Caco-2 (cell line): ENCODE measurements at regions not wholly inside any gene's neighbourhood (a gene's known extent, or its start where the extent isn't known, plus 50 kb on each side); places are given as distances from the start of the nearest gene placed in this dataset.

Experiments
- BruUV-seq: library from RNA; stranded (reverse); fragments of 400-500 nt; replicated peaks from 2 replicates; lab custom pipeline; 2021; lab: Mats Ljungman, UMichigan
- CTCF ChIA-PET: fragments of 300-600 bp; sonication (Branson Sonifier 250); formaldehyde crosslinking; loops from one replicate; lab custom pipeline; 2022; ENCODE audit warnings: antibody characterized with exemption; lab: Charles Lee
- POLR2A ChIA-PET: fragments of 300-600 bp; sonication (Branson Sonifier 250); formaldehyde crosslinking; loops from one replicate; lab custom pipeline; 2022; ENCODE audit warnings: antibody characterized with exemption; lab: Charles Lee
- DNase-seq, 2 experiments: peaks; one replicate each; pipeline versions ENCODE4 v3.0.0 to v3.0.0-alpha.2; 2020 to 2022
- H3K27me3 ChIP-seq: replicated peaks from 2 replicates; pipeline ENCODE4 v1.6.0; 2011; ENCODE audit warnings: low read length; ENCODE audit not compliant: control insufficient read depth, insufficient read depth
- H3K36me3 ChIP-seq: 2 replicates; pipeline ENCODE4 v1.5.1; 2011; ENCODE audit warnings: low read length; ENCODE audit not compliant: control insufficient read depth, insufficient read depth
- H3K4me1 ChIP-seq: fragments of 250-450 bp; sonication (Bioruptor Pico); 2 replicates; pipeline ENCODE4 v1.5.1; 2020; ENCODE audit warnings: mild to moderate bottlenecking
- H3K4me3 ChIP-seq: 2 replicates; pipeline ENCODE4 v1.5.1; 2011; ENCODE audit warnings: low read depth, mild to moderate bottlenecking, control low read depth, low read length
- H3K9me3 ChIP-seq: fragments of 250-450 bp; sonication (Bioruptor Pico); 2 replicates; pipeline ENCODE4 v1.5.1; 2020; ENCODE audit warnings: mild to moderate bottlenecking, moderate library complexity
- H3K27ac Mint-ChIP-seq: one replicate; pipeline ENCODE4 v1.8.0; 2022; ENCODE audit warnings: mixed read lengths; ENCODE audit not compliant: unreplicated experiment
- H3K27me3 Mint-ChIP-seq: one replicate; pipeline ENCODE4 v1.8.0; 2022; ENCODE audit warnings: mixed read lengths; ENCODE audit not compliant: insufficient read depth, unreplicated experiment
- H3K36me3 Mint-ChIP-seq: one replicate; pipeline ENCODE4 v1.8.0; 2022; ENCODE audit warnings: mild to moderate bottlenecking, mixed read lengths; ENCODE audit not compliant: insufficient read depth, unreplicated experiment
- H3K4me1 Mint-ChIP-seq: one replicate; pipeline ENCODE4 v1.8.0; 2022; ENCODE audit warnings: low read depth, mixed read lengths; ENCODE audit not compliant: unreplicated experiment
- H3K4me3 Mint-ChIP-seq: one replicate; pipeline ENCODE4 v1.8.0; 2022; ENCODE audit warnings: mild to moderate bottlenecking, moderate library complexity, mixed read lengths; ENCODE audit not compliant: unreplicated experiment
- H3K9me3 Mint-ChIP-seq: one replicate; pipeline ENCODE4 v1.8.0; 2022; ENCODE audit warnings: mixed read lengths; ENCODE audit not compliant: unreplicated experiment
- intact Hi-C: fragments of 100-400 bp; cut with micrococcal nuclease; formaldehyde crosslinking; loops from one replicate; pipeline ENCODE4 v1.10.0; 2022; ENCODE audit not compliant: unreplicated experiment
- TF ChIP-seq, protein P1 (sequence below), 2 experiments: fragments of 200-600 bp in 1 of 2; IDR thresholded peaks; 1 replicate in 1 of 2; 2 replicates in 1 of 2; pipeline versions ENCODE4 v1.5.1 to v1.8.0; 2011 to 2022; ENCODE audit warnings: antibody characterized with exemption in 1 of 2, control low read depth in 1 of 2, inconsistent platforms in 1 of 2, low read depth in 1 of 2, low read length in 1 of 2, mild to moderate bottlenecking in 1 of 2, moderate library complexity in 1 of 2; ENCODE audit not compliant: insufficient read depth in 1 of 2, severe bottlenecking in 1 of 2, unreplicated experiment in 1 of 2

DNA sequence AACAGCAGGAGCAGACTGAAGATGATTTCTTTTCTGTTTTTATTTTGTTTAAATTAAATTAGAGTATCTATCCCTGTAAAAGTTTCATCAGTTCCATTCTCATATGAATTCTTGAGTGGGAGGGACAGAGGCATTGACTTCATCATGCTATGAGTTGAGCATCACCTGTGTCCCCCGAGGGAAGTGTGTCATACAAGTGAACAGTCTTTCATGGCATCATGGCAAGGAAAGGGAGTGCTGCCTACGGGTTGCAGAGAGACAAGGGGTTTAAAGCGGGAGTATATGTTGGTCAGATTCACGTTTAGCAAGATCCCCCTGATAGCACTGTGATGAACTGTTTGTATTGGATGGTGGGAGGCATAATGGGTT is 52.7 kb upstream of the HIF1A start:
- H3K4me1 Mint-ChIP-seq = no peaks in the 10 kb centered on the region
- no peaks in the 10 kb centered on the region for H3K4me1 ChIP-seq
- no peaks in the 10 kb centered on the region for H3K9me3 ChIP-seq
- TF ChIP-seq, protein P1, sequence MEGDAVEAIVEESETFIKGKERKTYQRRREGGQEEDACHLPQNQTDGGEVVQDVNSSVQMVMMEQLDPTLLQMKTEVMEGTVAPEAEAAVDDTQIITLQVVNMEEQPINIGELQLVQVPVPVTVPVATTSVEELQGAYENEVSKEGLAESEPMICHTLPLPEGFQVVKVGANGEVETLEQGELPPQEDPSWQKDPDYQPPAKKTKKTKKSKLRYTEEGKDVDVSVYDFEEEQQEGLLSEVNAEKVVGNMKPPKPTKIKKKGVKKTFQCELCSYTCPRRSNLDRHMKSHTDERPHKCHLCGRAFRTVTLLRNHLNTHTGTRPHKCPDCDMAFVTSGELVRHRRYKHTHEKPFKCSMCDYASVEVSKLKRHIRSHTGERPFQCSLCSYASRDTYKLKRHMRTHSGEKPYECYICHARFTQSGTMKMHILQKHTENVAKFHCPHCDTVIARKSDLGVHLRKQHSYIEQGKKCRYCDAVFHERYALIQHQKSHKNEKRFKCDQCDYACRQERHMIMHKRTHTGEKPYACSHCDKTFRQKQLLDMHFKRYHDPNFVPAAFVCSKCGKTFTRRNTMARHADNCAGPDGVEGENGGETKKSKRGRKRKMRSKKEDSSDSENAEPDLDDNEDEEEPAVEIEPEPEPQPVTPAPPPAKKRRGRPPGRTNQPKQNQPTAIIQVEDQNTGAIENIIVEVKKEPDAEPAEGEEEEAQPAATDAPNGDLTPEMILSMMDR (IDR thresholded peaks at IDR 0.05; ENCODE audit: insufficient read depth in 1 of 2, low read depth in 1 of 2, low read length in 1 of 2, severe bottlenecking in 1 of 2, unreplicated experiment in 1 of 2) = no peak
- intact Hi-C loops = no loop called here
- CTCF ChIA-PET = no interaction called here
- H3K36me3 ChIP-seq = no peaks in the 10 kb centered on the region
- no peaks in the 10 kb centered on the region for H3K36me3 Mint-ChIP-seq
- no peak for DNase-seq
- no peaks in the 10 kb centered on the region for H3K27me3 ChIP-seq
- POLR2A ChIA-PET = no interaction called here
- BruUV-seq = no TSS peak
- no peak overlapping the region for H3K27ac Mint-ChIP-seq
- no peaks in the 10 kb centered on the region for H3K9me3 Mint-ChIP-seq
- no peak overlapping the region for H3K4me3 ChIP-seq
- H3K27me3 Mint-ChIP-seq = no peaks in the 10 kb centered on the region
- no peak overlapping the region for H3K4me3 Mint-ChIP-seq

DNA sequence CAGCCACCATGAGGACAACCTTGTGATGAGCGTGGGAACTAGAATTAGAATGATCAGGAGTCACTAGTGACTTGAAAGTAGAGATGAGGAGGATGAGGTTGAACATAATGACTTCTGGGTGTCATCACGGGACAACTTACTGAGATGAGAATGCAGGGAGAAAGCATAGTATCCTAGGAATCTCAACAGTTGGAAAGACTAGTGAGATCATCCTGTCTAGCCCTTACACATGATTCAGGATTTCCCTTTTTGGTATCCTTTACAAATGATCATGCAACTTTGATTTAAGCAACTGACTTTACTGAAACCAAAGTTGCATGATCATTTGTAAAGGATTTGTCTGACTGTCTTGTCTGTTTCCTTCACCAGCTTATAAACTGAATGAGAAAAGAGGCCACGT is 51.8 kb upstream of the HIF1A start:
- POLR2A ChIA-PET = no interaction called here
- H3K27ac Mint-ChIP-seq = no peak overlapping the region
- H3K27me3 Mint-ChIP-seq = no peaks in the 10 kb centered on the region
- no peaks in the 10 kb centered on the region for H3K27me3 ChIP-seq
- no peak overlapping the region for H3K4me3 Mint-ChIP-seq
- no peaks in the 10 kb centered on the region for H3K36me3 Mint-ChIP-seq
- DNase-seq = no peak
- intact Hi-C loops = no loop called here
- no peaks in the 10 kb centered on the region for H3K9me3 Mint-ChIP-seq
- no peaks in the 10 kb centered on the region for H3K4me1 ChIP-seq
- no peaks in the 10 kb centered on the region for H3K36me3 ChIP-seq
- H3K4me1 Mint-ChIP-seq = no peaks in the 10 kb centered on the region
- no peaks in the 10 kb centered on the region for H3K9me3 ChIP-seq
- CTCF ChIA-PET = no interaction called here
- no peak overlapping the region for H3K4me3 ChIP-seq
- BruUV-seq = no TSS peak
- TF ChIP-seq, protein P1 (IDR thresholded peaks at IDR 0.05; ENCODE audit: insufficient read depth in 1 of 2, low read depth in 1 of 2, low read length in 1 of 2, severe bottlenecking in 1 of 2, unreplicated experiment in 1 of 2) = no peak

DNA sequence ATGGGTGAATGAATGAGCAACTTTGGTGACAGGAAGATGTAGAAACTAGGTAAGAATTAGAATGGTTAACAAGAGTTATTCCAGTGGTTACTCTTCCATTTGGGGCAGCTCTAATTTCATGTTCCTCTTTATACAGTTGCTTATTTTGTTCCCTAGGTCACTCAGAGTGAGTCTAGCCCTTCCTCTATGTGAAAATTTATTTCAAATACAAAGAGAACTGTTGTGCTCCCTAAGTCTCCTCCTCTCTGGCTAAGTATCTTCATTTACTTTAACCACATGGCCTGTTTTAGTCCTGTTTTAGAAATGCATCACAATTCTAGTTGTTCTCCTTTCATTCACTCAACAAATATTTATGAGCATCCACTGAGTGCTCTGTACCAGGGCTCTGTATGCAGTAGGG is 51.1 kb upstream of the HIF1A start:
- TF ChIP-seq, protein P1 (IDR thresholded peaks at IDR 0.05; ENCODE audit: insufficient read depth in 1 of 2, low read depth in 1 of 2, low read length in 1 of 2, severe bottlenecking in 1 of 2, unreplicated experiment in 1 of 2) = no peak
- Histone ChIP-seq H3K9me3 (no peaks in the 10 kb centered on the region), H3K4me3 (no peak overlapping the region), H3K36me3 (no peaks in the 10 kb centered on the region), H3K4me1 (no peaks in the 10 kb centered on the region), H3K27me3 (no peaks in the 10 kb centered on the region)
- intact Hi-C loops = no loop called here
- CTCF ChIA-PET = no interaction called here
- DNase-seq = no peak
- Mint-ChIP-seq H3K9me3 (no peaks in the 10 kb centered on the region), H3K4me1 (no peaks in the 10 kb centered on the region), H3K36me3 (no peaks in the 10 kb centered on the region), H3K27ac (no peak overlapping the region), H3K4me3 (no peak overlapping the region), H3K27me3 (no peaks in the 10 kb centered on the region)
- no TSS peak for BruUV-seq
- POLR2A ChIA-PET = no interaction called here
